K562 (cell line): ENCODE measurements at regions not wholly inside any gene's neighbourhood (a gene's known extent, or its start where the extent isn't known, plus 50 kb on each side); places are given as distances from the start of the nearest gene placed in this dataset.

Source experiments
- CTCF ChIP-seq, 3 experiments: IDR thresholded peaks in 2 of 3; conservative IDR thresholded peaks in 1 of 3; 2 replicates each; pipeline ENCODE4 v1.5.1; 2011 to 2012; ENCODE audit warnings: low read length in 3 of 3, mild to moderate bottlenecking in 3 of 3, control low read depth in 2 of 3, improper control_type of control experiment in 1 of 3, inconsistent platforms in 1 of 3, low read depth in 1 of 3, mixed read lengths in 1 of 3, moderate library complexity in 1 of 3; ENCODE audit not compliant: insufficient read depth in 2 of 3
- ESRRA ChIP-seq: fragments of 450-650 bp; IDR thresholded peaks from 2 replicates; pipeline ENCODE4 v1.6.1; 2014; ENCODE audit warnings: low read depth, mild to moderate bottlenecking, moderate library complexity, borderline replicate concordance
- LARP7 ChIP-seq: fragments of 450-650 bp; IDR thresholded peaks from 2 replicates; pipeline ENCODE4 v1.6.1; 2016
- LEF1 ChIP-seq: fragments of 450-650 bp; IDR thresholded peaks from 2 replicates; pipeline ENCODE4 v1.6.1; 2016; ENCODE audit warnings: mild to moderate bottlenecking
- NR2C1 ChIP-seq, 2 experiments: fragments of 450-650 bp; IDR thresholded peaks; 2 replicates each; pipeline ENCODE4 v1.6.1; 2017; ENCODE audit warnings: mild to moderate bottlenecking in 2 of 2, antibody characterized with exemption in 1 of 2, inconsistent platforms in 1 of 2, missing compliant biosample characterization in 1 of 2, missing genetic modification characterization in 1 of 2
- POLR3A ChIP-seq: IDR thresholded peaks from 2 replicates; pipeline ENCODE4 v1.6.1; 2011; ENCODE audit warnings: borderline replicate concordance, mild to moderate bottlenecking, moderate library complexity; ENCODE audit not compliant: insufficient read length, insufficient read depth; ENCODE audit errors: extremely low read depth
- SLC30A9 ChIP-seq: fragments of 250-450 bp; sonication (Bioruptor Pico); IDR thresholded peaks from 2 replicates; pipeline ENCODE4 v1.8.0; 2022; ENCODE audit warnings: mild to moderate bottlenecking, moderate library complexity
- TBL1XR1 ChIP-seq, 2 experiments: IDR thresholded peaks; 2 replicates each; pipeline ENCODE4 v1.6.1; 2012; ENCODE audit warnings: improper control_type of control experiment in 2 of 2, low read length in 2 of 2, mild to moderate bottlenecking in 1 of 2
- ZNF121 ChIP-seq: sonication (generic); formaldehyde crosslinking; conservative IDR thresholded peaks from 2 replicates; pipeline ENCODE4 v1.8.0; 2022; ENCODE audit warnings: missing genetic modification reagents
- ZNF239 ChIP-seq: fragments of 250-450 bp; sonication (Bioruptor Pico); IDR thresholded peaks from 2 replicates; pipeline ENCODE4 v1.4.0; 2020; ENCODE audit warnings: mild to moderate bottlenecking
- ZNF592 ChIP-seq: fragments of 450-650 bp; IDR thresholded peaks from 2 replicates; pipeline ENCODE4 v1.6.1; 2017; ENCODE audit warnings: antibody characterized with exemption, mild to moderate bottlenecking
- TF ChIP-seq, protein P1 (sequence below): sonication (generic); formaldehyde crosslinking; IDR thresholded peaks from 2 replicates; pipeline ENCODE4 v1.8.0; 2023; ENCODE audit warnings: mild to moderate bottlenecking, missing genetic modification reagents
- TF ChIP-seq, protein P2 (sequence below): sonication (generic); formaldehyde crosslinking; IDR thresholded peaks from 2 replicates; pipeline ENCODE4 v1.8.0; 2022; ENCODE audit warnings: mild to moderate bottlenecking, missing genetic modification reagents
- TF ChIP-seq, protein P3 (sequence below): IDR thresholded peaks from 3 replicates; pipeline ENCODE4 v1.6.1; 2011; ENCODE audit warnings: borderline replicate concordance, mild to moderate bottlenecking; ENCODE audit not compliant: insufficient read length, insufficient read depth

GRCh38 chr16:86090461-86091170 is 191.7 kb downstream of the IRF8 start (continued):
- TF ChIP-seq ZNF592 (no peak), LEF1 (no peak), ZNF239 (CRISPR knock-in tag) (no peak), CTCF (IDR thresholded peaks at IDR 0.05 in 2 of 3, conservative IDR thresholded peaks at IDR 0.05 in 1 of 3; ENCODE audit: insufficient read depth in 2 of 3, low read depth in 1 of 3, low read length in 3 of 3) (no peak), TBL1XR1 (IDR thresholded peaks at IDR 0.05; ENCODE audit: low read length in 2 of 2) (no peak), NR2C1 (IDR thresholded peaks at IDR 0.05) (peak; percentile 86), NR2C1 (tag; IDR thresholded peaks at IDR 0.05) (peak; percentile 93), ESRRA (0 out of 2 replicates have a peak, but pooled peaks have one; percentile 12), SLC30A9 (CRISPR knock-in tag) (no peak), ZNF121 (no peak), LARP7 (no peak), POLR3A (no peak)
- TF ChIP-seq, protein P1, sequence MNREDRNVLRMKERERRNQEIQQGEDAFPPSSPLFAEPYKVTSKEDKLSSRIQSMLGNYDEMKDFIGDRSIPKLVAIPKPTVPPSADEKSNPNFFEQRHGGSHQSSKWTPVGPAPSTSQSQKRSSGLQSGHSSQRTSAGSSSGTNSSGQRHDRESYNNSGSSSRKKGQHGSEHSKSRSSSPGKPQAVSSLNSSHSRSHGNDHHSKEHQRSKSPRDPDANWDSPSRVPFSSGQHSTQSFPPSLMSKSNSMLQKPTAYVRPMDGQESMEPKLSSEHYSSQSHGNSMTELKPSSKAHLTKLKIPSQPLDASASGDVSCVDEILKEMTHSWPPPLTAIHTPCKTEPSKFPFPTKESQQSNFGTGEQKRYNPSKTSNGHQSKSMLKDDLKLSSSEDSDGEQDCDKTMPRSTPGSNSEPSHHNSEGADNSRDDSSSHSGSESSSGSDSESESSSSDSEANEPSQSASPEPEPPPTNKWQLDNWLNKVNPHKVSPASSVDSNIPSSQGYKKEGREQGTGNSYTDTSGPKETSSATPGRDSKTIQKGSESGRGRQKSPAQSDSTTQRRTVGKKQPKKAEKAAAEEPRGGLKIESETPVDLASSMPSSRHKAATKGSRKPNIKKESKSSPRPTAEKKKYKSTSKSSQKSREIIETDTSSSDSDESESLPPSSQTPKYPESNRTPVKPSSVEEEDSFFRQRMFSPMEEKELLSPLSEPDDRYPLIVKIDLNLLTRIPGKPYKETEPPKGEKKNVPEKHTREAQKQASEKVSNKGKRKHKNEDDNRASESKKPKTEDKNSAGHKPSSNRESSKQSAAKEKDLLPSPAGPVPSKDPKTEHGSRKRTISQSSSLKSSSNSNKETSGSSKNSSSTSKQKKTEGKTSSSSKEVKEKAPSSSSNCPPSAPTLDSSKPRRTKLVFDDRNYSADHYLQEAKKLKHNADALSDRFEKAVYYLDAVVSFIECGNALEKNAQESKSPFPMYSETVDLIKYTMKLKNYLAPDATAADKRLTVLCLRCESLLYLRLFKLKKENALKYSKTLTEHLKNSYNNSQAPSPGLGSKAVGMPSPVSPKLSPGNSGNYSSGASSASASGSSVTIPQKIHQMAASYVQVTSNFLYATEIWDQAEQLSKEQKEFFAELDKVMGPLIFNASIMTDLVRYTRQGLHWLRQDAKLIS, result no peak
- TF ChIP-seq, protein P2, sequence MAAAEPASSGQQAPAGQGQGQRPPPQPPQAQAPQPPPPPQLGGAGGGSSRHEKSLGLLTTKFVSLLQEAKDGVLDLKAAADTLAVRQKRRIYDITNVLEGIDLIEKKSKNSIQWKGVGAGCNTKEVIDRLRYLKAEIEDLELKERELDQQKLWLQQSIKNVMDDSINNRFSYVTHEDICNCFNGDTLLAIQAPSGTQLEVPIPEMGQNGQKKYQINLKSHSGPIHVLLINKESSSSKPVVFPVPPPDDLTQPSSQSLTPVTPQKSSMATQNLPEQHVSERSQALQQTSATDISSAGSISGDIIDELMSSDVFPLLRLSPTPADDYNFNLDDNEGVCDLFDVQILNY (CRISPR knock-in tag), result no peak
- TF ChIP-seq, protein P3, sequence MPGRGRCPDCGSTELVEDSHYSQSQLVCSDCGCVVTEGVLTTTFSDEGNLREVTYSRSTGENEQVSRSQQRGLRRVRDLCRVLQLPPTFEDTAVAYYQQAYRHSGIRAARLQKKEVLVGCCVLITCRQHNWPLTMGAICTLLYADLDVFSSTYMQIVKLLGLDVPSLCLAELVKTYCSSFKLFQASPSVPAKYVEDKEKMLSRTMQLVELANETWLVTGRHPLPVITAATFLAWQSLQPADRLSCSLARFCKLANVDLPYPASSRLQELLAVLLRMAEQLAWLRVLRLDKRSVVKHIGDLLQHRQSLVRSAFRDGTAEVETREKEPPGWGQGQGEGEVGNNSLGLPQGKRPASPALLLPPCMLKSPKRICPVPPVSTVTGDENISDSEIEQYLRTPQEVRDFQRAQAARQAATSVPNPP, result no peak
